ENCODE measurements at regions not wholly inside any gene's neighbourhood (a gene's known extent, or its start where the extent isn't known, plus 50 kb on each side); places are given as distances from the start of the nearest gene placed in this dataset.

DNA sequence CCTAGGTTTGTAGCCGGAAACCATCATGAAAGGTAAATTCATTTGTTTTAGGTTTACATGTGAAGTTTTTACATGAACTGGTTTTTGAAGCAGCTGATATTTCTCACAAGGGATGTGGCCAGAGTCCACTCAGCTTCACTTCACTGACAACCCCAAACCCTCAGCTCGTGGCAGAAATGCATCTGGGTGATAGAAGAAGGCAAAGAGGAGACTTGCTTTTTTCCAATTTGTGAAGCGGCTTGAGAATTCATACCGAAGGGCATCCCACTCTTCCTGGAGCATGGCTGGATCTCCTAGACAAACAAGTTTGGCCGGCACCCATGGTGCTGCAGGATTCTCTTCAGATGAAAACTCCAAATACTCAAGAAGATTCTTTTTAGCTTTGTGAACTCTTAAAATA, 392.8 kb upstream of the CNR1 start:
- H3K9me3 ChIP-seq (replicated peaks) = no peaks in the 10 kb centered on the region
- peaks cover 6% of the 10 kb centered on the region for H3K4me1 ChIP-seq
- H3K27ac ChIP-seq (replicated peaks) = no peak overlapping the region
- TF ChIP-seq, protein P1, sequence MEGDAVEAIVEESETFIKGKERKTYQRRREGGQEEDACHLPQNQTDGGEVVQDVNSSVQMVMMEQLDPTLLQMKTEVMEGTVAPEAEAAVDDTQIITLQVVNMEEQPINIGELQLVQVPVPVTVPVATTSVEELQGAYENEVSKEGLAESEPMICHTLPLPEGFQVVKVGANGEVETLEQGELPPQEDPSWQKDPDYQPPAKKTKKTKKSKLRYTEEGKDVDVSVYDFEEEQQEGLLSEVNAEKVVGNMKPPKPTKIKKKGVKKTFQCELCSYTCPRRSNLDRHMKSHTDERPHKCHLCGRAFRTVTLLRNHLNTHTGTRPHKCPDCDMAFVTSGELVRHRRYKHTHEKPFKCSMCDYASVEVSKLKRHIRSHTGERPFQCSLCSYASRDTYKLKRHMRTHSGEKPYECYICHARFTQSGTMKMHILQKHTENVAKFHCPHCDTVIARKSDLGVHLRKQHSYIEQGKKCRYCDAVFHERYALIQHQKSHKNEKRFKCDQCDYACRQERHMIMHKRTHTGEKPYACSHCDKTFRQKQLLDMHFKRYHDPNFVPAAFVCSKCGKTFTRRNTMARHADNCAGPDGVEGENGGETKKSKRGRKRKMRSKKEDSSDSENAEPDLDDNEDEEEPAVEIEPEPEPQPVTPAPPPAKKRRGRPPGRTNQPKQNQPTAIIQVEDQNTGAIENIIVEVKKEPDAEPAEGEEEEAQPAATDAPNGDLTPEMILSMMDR (IDR thresholded peaks at IDR 0.05; ENCODE audit: borderline replicate concordance) = no peak
- H3K27me3 ChIP-seq (ENCODE audit: low read depth) = no peaks in the 10 kb centered on the region
- intact Hi-C loops (cut with micrococcal nuclease) = no loop called here
- no peak for DNase-seq
- no peaks in the 10 kb centered on the region for H3K36me3 ChIP-seq
- H3K4me3 ChIP-seq = no peak overlapping the region

DNA sequence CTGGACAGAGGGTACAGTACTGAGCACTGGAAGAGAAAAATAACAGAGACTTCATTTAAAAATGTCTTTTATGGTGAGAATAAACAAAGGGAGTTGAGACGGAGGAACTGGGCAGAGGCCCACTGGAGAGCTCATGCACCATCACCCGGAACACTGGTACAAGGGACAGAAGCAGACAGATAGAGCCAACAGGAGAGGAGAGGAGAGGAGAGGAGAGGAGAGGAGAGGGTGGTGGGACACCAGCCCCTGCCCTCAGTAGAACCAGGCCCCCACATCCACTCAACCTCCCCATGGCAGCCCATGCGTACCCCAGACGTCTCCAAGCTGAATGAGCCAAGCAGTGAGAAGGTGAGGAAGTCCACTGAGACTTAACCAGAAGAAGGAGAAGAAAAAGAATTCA, 390.5 kb upstream of the CNR1 start:
- TF ChIP-seq, protein P1 (IDR thresholded peaks at IDR 0.05; ENCODE audit: borderline replicate concordance) = no peak
- Histone ChIP-seq H3K27ac (replicated peaks) (no peak overlapping the region), H3K4me1 (peaks cover 3% of the 10 kb centered on the region), H3K9me3 (replicated peaks) (no peaks in the 10 kb centered on the region), H3K27me3 (ENCODE audit: low read depth) (peaks cover 11% of the 10 kb centered on the region), H3K36me3 (no peaks in the 10 kb centered on the region), H3K4me3 (no peak overlapping the region)
- DNase-seq = no peak
- intact Hi-C loops (cut with micrococcal nuclease) = no loop called here

DNA sequence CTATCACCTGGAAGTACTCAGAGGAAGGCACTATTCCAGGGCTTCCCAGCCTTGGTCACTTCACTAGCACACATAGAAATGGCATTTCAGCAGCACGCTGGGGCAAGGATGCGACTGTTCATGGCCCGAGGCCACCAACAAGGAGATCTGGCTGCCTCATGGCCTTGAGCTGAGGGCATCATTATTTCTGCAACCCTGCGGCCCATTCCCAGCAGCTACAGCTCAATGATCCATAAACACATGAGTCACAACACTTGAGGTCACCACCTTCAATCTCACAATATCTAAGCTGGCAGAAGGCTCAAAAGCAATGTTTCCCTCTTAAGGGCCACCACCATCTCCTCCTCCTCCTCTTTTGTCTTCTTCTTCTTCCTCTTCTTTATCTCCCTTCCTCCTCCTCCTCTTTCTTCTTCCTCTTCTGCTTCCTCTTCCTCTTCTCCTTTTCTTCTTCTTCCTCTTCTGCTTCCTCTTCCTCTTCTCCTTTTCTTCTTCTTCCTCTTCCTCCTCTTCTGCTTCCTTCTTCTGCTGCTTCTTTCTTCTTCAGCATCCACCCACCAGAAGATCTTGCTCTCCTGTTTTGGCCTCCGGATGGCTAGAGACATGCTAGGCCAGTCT, 382.9 kb upstream of the CNR1 start:
- Histone ChIP-seq H3K4me3 (no peak overlapping the region), H3K27me3 (ENCODE audit: low read depth) (peaks cover 14% of the 10 kb centered on the region), H3K4me1 (no peaks in the 10 kb centered on the region), H3K27ac (replicated peaks) (no peak overlapping the region), H3K9me3 (replicated peaks) (no peaks in the 10 kb centered on the region), H3K36me3 (no peaks in the 10 kb centered on the region)
- intact Hi-C loops (cut with micrococcal nuclease) = no loop called here
- TF ChIP-seq, protein P1 (IDR thresholded peaks at IDR 0.05; ENCODE audit: borderline replicate concordance) = no peak
- no peak for DNase-seq

DNA sequence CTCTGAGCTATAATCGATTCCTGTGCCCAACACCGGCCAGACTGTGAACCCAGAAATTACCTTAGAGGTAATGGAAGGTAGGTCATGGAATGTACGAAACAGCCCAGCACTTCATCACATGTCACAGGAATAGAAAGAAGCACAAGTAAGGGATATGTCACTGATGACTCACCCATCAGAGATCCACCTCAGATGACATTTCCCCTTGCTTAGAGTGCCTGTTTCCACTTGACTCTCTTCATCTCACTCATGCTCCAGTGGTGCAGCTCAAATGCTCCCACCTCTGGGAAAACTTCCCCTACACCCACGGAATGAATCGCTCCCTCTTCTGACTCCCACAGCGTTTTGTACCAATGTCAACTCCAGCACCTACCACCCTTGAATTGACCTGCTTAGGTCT, 381.6 kb upstream of the CNR1 start:
- no peak overlapping the region for H3K4me3 ChIP-seq
- no peak for DNase-seq
- H3K27ac ChIP-seq (replicated peaks) = no peak overlapping the region
- no peaks in the 10 kb centered on the region for H3K36me3 ChIP-seq
- intact Hi-C loops (cut with micrococcal nuclease) = no loop called here
- H3K4me1 ChIP-seq = no peaks in the 10 kb centered on the region
- peaks cover 12% of the 10 kb centered on the region for H3K27me3 ChIP-seq (ENCODE audit: low read depth)
- TF ChIP-seq, protein P1 (IDR thresholded peaks at IDR 0.05; ENCODE audit: borderline replicate concordance) = no peak
- no peaks in the 10 kb centered on the region for H3K9me3 ChIP-seq (replicated peaks)

DNA sequence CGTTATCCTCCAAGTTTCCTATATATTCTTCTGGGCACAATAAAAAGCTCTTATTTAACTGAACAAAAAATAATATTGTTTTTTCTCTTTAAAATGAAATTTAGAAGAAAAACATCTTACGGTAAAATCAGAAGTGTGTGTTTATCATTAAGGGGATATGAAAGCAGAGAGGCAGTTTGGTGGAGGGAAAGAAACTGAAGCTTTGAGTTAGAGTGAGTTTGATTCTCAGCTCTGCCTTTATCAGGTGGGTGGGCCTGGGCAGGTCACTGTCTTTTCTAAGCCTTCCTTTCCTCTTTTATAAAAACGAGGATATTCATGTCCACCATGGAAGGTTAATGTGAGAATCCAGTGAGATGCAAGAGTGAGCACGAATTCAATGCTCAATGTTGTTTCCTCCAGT, 379.8 kb upstream of the CNR1 start:
- intact Hi-C loops (cut with micrococcal nuclease) = no loop called here
- TF ChIP-seq, protein P1 (IDR thresholded peaks at IDR 0.05; ENCODE audit: borderline replicate concordance) = no peak
- Histone ChIP-seq H3K27ac (replicated peaks) (no peak overlapping the region), H3K4me3 (no peak overlapping the region), H3K36me3 (no peaks in the 10 kb centered on the region), H3K27me3 (ENCODE audit: low read depth) (no peaks in the 10 kb centered on the region), H3K4me1 (no peaks in the 10 kb centered on the region), H3K9me3 (replicated peaks) (no peaks in the 10 kb centered on the region)
- DNase-seq = no peak

All from left ventricle myocardium inferior (tissue), 1 donor.